NCI-H2227 (cell line): ENCODE measurements at regions not wholly inside any gene's neighbourhood (a gene's known extent, or its start where the extent isn't known, plus 50 kb on each side); places are given as distances from the start of the nearest gene placed in this dataset.
"Not testable (repeated sequence)": the region's sequence is repeated elsewhere in the genome, so short reads cannot be mapped to it uniquely, and the experiment has no call there.

Experiments used
- DNase-seq: peaks from one replicate; lab custom pipeline; 2025; ENCODE audit not compliant: unreplicated experiment; lab: John Stamatoyannopoulos, UW

- no peak for DNase-seq
Measured at GRCh38 chr4:164616961-164617360, 137.0 kb upstream of the SMIM31 start.

- DNase-seq = no peak
Measured at GRCh38 chr4:164617426-164617825, 136.5 kb upstream of the SMIM31 start.

- DNase-seq = no peak
Measured at GRCh38 chr4:164617911-164618310, 136.0 kb upstream of the SMIM31 start.

GRCh38 chr4:164621886-164622521, 131.9 kb upstream of the SMIM31 start:
- no peak for DNase-seq

GRCh38 chr4:164623099-164623498, 130.8 kb upstream of the SMIM31 start:
- no peak for DNase-seq

- DNase-seq = no peak
Measured at GRCh38 chr4:164639001-164639400, 114.9 kb upstream of the SMIM31 start.

DNA sequence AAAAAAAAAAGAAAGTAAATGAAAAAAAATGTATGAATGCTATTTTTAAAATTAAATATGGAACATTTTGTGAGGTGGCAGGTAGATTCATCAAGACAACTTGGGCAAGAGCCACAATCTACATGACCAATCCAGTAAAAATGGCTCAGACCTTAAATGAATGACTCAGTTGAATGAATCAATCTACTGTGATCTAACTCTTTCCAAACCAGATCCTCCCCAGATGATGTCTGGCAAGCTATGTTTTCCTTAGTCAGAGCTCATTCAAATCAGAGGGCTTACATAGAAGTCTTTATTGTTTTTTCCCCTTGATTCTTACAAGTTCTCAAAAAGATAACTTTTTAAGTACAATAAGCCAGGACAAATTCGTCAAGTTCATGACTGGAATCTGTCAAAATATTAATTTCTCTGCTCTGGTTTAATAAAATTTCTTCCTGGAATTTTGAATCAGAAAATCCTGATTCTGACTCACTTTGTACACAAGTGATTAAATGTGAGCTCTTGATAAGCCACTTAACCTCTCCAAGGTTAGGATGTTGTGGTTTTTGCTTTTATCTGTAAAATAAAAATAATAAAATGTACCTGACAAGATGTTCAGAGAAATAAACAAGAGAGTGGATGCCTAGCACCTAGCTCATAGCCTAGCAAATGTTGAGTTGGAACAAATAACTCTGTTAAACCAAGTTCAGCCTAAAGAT, 105.6 kb upstream of the SMIM31 start:
- no peak for DNase-seq

GRCh38 chr4:164648849-164649212, 105.1 kb upstream of the SMIM31 start:
- no peak for DNase-seq

- DNase-seq = no peak
Measured at GRCh38 chr4:164659765-164660164, 94.2 kb upstream of the SMIM31 start.

- not testable (repeated sequence) for DNase-seq
Measured at GRCh38 chr4:164676152-164676551, 77.8 kb upstream of the SMIM31 start.

DNA sequence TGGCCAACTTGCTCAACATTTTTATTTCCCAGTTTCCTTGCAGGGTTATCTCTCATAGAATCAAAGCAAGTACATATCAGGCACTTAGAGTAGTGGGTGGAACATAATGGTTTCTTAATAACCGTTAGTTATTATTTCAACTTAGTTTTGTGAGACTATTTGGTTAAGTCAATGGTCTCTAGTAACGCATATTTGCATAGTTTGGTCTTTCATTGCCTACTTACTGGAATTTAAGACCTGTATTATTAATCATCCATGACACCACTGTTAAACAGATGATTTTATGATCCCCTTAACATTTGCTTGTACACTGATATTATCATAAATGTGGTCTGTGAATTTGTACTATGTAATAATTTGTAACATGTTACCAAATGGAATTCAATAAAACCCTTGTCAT, 70.9 kb upstream of the SMIM31 start:
- no peak for DNase-seq

- DNase-seq = no peak
Measured at GRCh38 chr4:164695650-164696049, 58.3 kb upstream of the SMIM31 start.

DNA sequence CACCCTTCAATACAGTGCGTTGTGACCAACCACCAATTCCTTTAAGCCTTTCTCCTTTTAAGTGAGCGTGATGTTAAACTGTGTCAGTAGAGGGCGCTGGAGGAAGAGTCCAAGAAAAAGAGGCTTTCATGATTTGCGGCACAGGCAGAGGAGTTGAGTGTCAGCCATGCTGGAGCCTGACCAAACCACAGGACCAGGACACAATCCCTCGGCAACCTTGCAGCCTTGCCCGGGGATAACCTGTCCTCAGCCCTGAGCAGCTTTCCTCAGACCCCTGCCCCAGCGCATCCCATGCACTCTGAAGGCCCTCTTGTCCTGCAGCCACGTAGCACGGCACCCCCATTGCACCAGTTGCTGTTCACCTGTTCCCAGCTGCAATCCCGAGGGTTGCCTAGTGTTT, 53.5 kb upstream of the SMIM31 start:
- DNase-seq = no peak

DNA sequence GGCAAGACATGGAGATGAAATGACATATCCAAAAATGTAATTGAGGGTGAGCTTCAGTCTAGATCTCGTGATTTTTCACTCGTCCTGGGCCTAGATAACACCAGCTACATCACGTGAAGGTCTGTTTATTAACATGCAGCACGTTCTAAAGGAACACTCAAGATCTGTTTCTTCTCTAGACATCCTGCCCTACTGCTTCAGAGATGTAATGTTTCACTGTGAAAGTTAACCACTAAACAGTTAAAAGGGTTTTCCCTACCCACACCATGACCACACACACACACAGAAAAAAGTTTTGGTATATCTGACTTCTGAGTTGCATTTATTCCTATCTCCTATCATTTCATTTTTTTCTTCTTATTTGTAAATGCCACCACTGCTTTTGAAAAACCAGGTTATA, 52.3 kb upstream of the SMIM31 start:
- no peak for DNase-seq
